Tibial artery (tissue), 4 donors: ENCODE measurements at regions not wholly inside any gene's neighbourhood (a gene's known extent, or its start where the extent isn't known, plus 50 kb on each side); places are given as distances from the start of the nearest gene placed in this dataset.

Experiments used
- DNase-seq, 2 donors: peaks; one replicate each; pipeline ENCODE4 v3.0.0-alpha.2; 2019
- H3K27ac ChIP-seq, 2 donors: fragments of 200-600 bp; sonication (generic) in 1 of 2; 1 replicate in 1 of 2; 2 replicates in 1 of 2; pipeline ENCODE4 v1.5.1; 2018 to 2019; ENCODE audit warnings: mild to moderate bottlenecking in 1 of 2
- H3K27me3 ChIP-seq, 2 donors: fragments of 200-600 bp; sonication (generic) in 1 of 2; one replicate each; pipeline versions ENCODE4 v1.5.1 to v1.6.0; 2016 to 2019
- H3K36me3 ChIP-seq, 3 donors: fragments of 200-600 bp; sonication (generic) in 2 of 3; one replicate each; pipeline ENCODE4 v1.5.1; 2016 to 2019; ENCODE audit warnings: mild to moderate bottlenecking in 2 of 3
- H3K4me1 ChIP-seq, 4 donors: fragments of 200-600 bp; sonication (generic) in 2 of 4; 1 replicate in 3 of 4; 2 replicates in 1 of 4; pipeline ENCODE4 v1.5.1; 2016 to 2019
- H3K4me3 ChIP-seq, 2 donors: fragments of 200-600 bp; sonication (generic) in 1 of 2; 1 replicate in 1 of 2; 2 replicates in 1 of 2; pipeline ENCODE4 v1.5.1; 2018 to 2019; ENCODE audit warnings: mild to moderate bottlenecking in 2 of 2
- H3K9me3 ChIP-seq, 3 donors: fragments of 200-600 bp; sonication (generic) in 1 of 3; one replicate each; pipeline ENCODE4 v1.5.1; 2016 to 2019
- intact Hi-C: fragments of 100-400 bp; cut with DNase I; formaldehyde crosslinking; loops from one replicate; pipeline ENCODE4 v1.15.0; 2023; ENCODE audit warnings: low total_unique reads
- TF ChIP-seq, protein P1 (sequence below), 2 experiments: fragments of 200-600 bp in 1 of 2; fragments of 450-650 bp in 1 of 2; IDR thresholded peaks; one replicate each; pipeline ENCODE4 v1.5.1; 2017 to 2019; ENCODE audit warnings: antibody characterized with exemption in 2 of 2, mild to moderate bottlenecking in 1 of 2, moderate library complexity in 1 of 2

DNA sequence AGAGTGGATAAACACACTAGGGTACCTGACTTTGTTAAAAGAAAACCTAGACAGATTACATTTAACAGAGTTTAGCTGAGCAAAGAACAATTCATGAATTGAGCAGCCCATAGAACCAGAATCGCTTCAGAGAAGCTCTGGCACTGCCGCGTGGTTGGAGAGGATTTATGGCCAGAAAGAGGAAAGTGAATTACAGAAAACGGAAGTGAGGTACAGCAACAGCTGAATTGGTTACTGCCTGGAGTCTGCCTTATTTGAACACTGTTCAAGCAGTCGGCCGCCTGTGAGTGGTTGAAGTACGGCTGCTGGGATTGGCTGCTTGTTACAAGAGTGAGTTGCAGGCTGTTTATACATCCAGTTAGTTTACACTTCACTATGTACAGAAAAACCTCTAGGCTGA lies 253.8 kb upstream of the CDYL start:
- H3K4me3 ChIP-seq, result no peak overlapping the region
- no peaks in the 10 kb centered on the region for H3K36me3 ChIP-seq
- no peaks in the 10 kb centered on the region for H3K9me3 ChIP-seq
- DNase-seq, result no peak
- no peaks in the 10 kb centered on the region for H3K4me1 ChIP-seq
- intact Hi-C loops, result no loop called here
- TF ChIP-seq, protein P1, sequence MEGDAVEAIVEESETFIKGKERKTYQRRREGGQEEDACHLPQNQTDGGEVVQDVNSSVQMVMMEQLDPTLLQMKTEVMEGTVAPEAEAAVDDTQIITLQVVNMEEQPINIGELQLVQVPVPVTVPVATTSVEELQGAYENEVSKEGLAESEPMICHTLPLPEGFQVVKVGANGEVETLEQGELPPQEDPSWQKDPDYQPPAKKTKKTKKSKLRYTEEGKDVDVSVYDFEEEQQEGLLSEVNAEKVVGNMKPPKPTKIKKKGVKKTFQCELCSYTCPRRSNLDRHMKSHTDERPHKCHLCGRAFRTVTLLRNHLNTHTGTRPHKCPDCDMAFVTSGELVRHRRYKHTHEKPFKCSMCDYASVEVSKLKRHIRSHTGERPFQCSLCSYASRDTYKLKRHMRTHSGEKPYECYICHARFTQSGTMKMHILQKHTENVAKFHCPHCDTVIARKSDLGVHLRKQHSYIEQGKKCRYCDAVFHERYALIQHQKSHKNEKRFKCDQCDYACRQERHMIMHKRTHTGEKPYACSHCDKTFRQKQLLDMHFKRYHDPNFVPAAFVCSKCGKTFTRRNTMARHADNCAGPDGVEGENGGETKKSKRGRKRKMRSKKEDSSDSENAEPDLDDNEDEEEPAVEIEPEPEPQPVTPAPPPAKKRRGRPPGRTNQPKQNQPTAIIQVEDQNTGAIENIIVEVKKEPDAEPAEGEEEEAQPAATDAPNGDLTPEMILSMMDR (IDR thresholded peaks at IDR 0.05), result no peak
- H3K27me3 ChIP-seq, result no peaks in the 10 kb centered on the region
- no peak overlapping the region for H3K27ac ChIP-seq

DNA sequence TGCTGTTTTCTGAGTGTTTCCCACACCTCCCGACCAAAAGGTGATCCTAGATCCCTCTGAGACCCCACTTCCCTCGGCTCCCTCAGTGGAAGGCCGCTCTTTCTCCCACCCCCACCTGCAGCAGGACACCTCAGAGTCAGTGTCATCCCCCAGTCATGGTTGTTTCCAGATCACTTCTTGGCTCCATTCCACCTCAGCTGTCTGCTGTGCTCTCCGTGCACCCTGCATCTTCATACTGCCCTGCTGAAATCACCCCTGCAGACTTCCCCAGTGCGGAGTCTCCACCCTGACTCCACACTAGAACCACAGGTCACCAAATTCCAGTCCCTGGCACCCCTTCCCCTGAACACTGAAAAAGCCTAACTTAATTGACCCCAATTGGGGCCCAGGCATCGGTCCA lies 255.1 kb upstream of the CDYL start:
- intact Hi-C loops, result no loop called here
- Histone ChIP-seq H3K27ac (no peak overlapping the region), H3K27me3 (no peaks in the 10 kb centered on the region), H3K4me1 (no peaks in the 10 kb centered on the region), H3K36me3 (no peaks in the 10 kb centered on the region), H3K4me3 (no peak overlapping the region), H3K9me3 (no peaks in the 10 kb centered on the region)
- TF ChIP-seq, protein P1 (IDR thresholded peaks at IDR 0.05), result no peak
- DNase-seq, result no peak

DNA sequence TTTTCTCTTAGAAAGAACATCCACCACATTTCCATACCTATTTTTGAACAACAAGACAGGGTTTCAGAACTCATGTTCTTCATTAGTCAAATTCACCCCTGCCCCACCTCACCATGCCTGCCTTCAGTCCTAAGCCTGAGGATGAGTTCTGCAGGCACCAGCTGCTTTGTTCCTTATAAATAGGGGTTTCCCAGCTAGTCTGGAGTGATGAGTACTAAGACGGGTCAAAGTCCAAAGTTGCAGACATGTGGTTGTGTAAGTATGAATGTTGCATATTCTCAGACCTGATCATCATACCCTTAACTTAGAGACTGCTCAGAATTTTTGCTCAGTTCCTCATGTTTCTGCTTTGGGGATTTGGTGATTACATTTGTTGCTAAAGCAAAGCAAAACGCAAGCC lies 257.7 kb upstream of the CDYL start:
- no peak for DNase-seq
- Histone ChIP-seq H3K4me3 (no peak overlapping the region), H3K36me3 (no peaks in the 10 kb centered on the region), H3K27me3 (no peaks in the 10 kb centered on the region), H3K27ac (no peak overlapping the region), H3K9me3 (no peaks in the 10 kb centered on the region), H3K4me1 (no peaks in the 10 kb centered on the region)
- intact Hi-C loops, result no loop called here
- TF ChIP-seq, protein P1 (IDR thresholded peaks at IDR 0.05), result no peak

DNA sequence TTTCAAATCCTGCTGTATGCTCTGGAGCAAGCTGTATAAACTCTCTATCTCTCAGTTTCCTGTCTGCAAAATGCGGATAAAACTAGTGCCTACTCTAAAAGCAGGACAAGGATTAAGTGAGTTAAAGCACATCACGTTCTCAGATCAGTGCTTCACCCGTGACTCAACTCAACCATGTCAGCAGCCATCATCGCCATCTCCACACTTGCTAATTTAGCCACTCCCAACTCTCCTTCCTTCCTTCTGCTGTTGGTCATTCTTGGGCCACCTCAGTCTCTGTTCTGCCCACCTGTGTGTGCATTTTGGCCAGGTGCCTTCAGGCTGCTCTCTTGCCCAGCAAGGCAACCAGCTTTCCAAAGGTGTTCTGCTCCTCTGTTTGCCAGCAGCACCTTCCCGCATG lies 260.0 kb upstream of the CDYL start:
- no peaks in the 10 kb centered on the region for H3K4me1 ChIP-seq
- DNase-seq, result no peak
- H3K4me3 ChIP-seq, result no peak overlapping the region
- H3K36me3 ChIP-seq, result no peaks in the 10 kb centered on the region
- TF ChIP-seq, protein P1 (IDR thresholded peaks at IDR 0.05), result no peak
- no peaks in the 10 kb centered on the region for H3K27me3 ChIP-seq
- H3K27ac ChIP-seq, result no peak overlapping the region
- intact Hi-C loops, result no loop called here
- H3K9me3 ChIP-seq, result no peaks in the 10 kb centered on the region

DNA sequence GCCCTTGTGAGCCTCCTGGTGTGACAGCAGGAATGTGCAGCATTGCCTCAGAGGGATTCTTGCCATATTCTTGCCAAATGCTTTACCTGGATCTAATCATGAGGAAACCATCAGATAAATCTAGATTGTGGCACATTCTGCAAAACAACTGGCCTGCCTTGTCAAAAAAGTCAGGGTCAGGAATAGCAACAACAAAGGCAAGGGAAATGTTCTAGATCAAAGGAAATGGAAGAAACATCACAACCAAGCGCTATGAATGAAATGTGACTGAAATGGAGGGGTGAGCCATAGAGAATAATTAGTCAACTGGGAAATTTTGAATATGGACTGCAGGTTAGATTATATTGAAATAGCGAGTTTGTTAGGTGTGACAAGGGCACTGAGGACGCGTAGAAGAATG lies 262.6 kb upstream of the CDYL start:
- no peaks in the 10 kb centered on the region for H3K9me3 ChIP-seq
- H3K36me3 ChIP-seq, result no peaks in the 10 kb centered on the region
- no peaks in the 10 kb centered on the region for H3K4me1 ChIP-seq
- no peak overlapping the region for H3K4me3 ChIP-seq
- no peak for DNase-seq
- no peak overlapping the region for H3K27ac ChIP-seq
- intact Hi-C loops, result no loop called here
- H3K27me3 ChIP-seq, result no peaks in the 10 kb centered on the region
- TF ChIP-seq, protein P1 (IDR thresholded peaks at IDR 0.05), result no peak

DNA sequence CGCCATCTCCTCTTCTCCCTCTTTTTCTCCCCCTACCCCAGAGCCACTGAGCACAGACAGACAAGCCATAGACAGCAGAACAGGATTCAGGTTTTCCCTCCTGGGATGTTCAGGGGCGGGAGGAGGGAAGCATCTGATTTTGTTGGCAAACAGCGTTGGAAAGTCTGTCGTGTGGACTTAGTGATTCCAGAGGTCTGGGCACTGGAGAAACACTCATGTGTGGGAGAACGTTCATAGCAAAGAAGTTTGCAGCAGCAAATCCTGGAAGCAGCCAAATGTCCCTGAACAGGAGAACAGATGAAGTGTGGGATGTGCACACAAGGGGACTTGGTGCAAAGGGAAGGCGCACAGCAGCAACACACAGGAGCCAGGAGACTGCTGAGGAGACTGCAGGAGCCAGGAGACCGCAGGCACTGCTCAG lies 264.1 kb upstream of the CDYL start:
- H3K4me3 ChIP-seq, result no peak overlapping the region
- H3K27me3 ChIP-seq, result no peaks in the 10 kb centered on the region
- DNase-seq, result no peak
- H3K36me3 ChIP-seq, result no peaks in the 10 kb centered on the region
- H3K9me3 ChIP-seq, result no peaks in the 10 kb centered on the region
- TF ChIP-seq, protein P1 (IDR thresholded peaks at IDR 0.05), result no peak
- H3K4me1 ChIP-seq, result no peaks in the 10 kb centered on the region
- intact Hi-C loops, result no loop called here
- no peak overlapping the region for H3K27ac ChIP-seq
